ENCODE measurements at regions not wholly inside any gene's neighbourhood (a gene's known extent, or its start where the extent isn't known, plus 50 kb on each side); places are given as distances from the start of the nearest gene placed in this dataset.

- DNase-seq, result no peak
Observed at GRCh38 chr14:101383737-101384338, 177.5 kb upstream of the DIO3 start.

DNA sequence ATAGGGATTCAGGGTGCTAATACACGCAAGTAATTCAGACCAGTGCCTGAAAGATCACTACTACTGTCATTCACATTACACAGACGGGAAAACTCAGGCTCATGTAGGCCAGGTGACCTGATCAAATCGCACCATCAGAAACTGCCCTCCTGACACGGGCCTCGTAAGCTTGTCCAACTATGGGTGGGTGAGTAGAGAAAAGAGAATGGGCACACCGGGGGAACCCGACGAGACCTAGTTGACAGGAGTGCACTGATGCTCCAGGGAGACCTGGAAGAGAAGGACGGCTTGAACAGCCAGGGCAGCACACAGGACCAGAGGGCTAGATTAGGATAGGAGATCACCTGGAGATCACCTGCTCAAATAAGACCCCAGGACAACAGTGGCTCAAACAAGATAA, 166.9 kb upstream of the DIO3 start:
- DNase-seq, result no peak

DNA sequence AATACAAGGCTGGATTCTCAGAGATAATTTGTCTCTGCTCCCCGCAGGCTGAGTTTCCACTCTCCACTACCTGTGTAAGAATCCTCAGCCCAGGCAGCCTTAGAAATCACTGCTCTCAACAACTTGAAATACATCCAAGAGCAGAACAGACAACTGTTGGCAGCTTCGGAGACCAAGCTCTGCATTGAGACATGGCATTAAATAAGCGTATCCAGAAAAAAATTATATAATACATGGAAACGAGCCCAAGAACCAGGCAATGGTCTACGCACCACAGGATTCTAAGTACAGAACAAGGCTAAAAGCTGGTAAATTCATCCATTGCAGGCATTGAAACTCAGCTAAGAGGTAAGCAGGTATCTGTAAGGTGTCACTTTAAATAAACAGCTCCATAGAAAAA, 165.5 kb upstream of the DIO3 start:
- DNase-seq, result no peak

- DNase-seq, result no peak
Observed at GRCh38 chr14:101397206-101397605, 164.1 kb upstream of the DIO3 start.

GRCh38 chr14:101398011-101398410, 163.3 kb upstream of the DIO3 start:
- DNase-seq, result no peak

DNA sequence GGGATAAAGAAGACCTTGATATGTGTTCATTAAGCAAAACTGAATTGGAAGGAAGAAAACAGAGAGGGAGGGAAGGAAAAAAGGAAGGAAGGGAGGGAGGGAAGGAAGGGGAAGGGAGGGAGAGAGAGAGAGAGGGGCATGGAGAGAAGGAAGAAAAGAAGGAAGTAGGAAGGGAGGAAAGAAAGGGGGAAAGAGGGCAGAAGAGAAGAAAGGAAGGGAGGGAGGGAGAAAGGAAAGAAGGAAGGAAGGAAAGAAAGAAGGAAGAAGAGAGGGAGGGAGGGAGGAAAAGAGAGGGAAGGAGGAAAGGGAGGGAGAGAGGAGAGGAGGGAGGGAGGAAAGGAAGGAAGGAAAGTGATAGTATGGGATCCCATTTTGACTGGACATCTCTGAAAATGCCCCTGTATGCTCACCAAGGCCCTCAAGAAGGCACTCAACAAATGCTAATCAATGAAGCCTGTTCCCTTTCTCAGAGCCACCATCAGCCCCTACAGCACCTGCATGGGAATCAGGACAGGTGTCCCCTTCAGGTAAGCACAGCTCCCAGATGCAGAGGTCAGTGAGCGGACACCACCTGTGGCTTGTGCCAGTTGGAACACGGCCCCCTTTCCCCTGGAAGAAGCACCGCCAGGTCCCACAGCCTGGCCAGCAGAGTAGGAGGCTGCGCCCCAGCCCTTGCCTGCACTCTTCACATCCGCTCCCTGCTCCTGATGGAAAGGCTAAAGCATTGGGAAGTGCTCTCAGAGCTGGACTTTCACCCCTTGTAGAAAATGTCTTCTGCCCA, 161.4 kb upstream of the DIO3 start:
- DNase-seq, result no peak

DNA sequence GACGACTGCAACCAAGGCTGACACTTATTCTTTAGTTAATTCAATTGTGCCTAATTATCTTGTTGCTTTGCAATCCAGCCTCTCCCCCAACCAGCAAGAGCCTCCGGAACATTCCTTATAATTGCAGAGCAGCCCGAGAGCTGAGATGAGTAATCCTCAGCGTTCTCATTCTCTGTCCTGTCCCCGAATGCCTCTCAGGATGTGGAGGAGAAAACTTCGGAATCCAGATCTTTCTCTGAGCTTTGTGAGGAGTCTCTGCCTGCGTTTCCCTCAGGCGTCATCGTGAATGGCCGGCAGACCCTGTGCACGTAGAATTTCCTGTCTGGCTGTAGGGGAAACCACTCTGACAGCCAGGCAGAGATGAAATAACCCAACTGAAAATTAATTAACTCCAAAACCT, 160.5 kb upstream of the DIO3 start:
- no peak for DNase-seq

DNA sequence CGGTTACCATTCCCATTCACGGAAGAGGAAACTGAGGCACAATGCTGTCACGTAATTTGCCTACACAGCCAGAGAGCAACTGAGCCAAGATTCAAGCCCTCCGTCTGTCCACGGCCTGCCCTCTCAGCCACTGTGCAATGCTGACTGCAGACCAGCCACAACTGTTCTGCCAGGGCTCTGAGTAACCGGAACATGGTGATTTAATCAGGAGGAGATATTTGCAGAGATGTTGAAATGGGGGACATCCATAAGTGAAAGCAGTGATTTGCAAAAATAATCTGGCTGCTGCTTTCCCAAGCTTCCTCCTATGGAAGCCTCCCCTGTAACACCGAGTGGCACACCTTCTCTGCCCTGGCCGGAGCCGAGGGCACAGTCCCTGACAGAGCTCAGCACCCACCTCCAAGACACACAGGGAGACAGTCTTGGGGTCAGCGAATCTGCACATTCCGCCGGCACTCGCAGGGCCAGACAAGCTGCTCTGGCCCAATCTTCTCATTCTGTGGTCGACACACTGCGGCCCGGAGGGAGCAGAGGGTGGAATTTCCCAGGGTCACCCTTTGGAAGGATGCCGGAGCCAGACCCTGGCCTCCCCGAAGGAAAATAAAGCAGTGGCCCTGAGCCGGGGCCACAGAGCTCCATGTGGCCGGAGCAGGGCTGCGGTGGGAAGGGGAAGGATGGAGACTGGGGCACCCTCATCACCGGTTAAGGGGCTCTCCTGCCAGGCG, 158.2 kb upstream of the DIO3 start:
- no peak for DNase-seq

- no peak for DNase-seq
Observed at GRCh38 chr14:101404426-101405170, 156.7 kb upstream of the DIO3 start.

DNA sequence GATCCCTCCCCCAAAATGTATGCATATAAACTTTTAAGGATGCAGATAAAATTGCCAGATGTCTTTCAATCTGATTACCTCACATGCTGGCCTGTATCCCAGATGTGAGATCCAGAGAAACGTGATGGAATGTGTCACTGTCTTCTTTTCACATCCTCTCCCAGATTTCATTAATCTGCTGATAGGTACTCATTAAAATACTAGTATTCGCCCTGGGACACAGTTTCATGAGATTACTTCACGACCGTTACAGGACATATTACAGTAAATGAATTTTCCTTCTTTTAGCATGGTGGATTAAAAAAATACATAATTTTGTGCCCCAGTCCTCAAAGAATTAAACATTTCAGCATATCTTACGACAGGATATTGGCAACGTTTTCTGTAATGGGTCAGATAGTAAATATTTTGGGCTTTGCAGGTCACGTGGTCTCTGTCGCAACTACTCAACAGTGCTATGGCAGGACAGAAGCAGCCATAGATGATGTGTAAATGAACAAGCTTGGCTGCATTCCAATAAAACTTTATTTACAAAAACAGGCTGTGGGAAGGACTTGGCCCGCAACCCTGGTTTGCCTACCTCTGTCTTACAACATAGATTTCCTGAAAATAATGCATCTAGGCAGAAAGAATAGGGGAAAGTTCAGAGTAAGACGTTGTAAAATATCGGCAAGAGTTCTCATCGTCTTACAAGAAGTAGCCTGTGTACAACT, 156.0 kb upstream of the DIO3 start:
- DNase-seq, result no peak

DNA sequence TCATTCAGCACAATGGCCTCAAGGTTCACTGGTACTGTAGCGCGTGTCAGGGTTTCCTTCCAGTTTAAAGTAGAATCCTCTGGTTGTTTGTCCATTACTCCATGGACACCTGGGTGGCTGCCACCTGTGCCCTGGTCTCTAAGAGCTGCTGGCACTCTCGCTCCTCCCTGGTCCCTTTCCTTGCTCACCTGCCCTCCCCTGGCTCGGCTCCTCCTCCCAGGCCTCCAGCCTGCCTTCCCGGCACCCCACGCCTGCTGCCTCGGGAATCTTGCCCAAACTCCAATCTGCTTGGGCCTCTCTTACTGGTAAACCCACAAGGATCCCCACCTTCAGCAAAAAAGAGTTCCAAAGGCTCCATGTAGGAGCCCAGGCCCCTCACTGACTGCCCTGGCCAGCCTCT, 154.4 kb upstream of the DIO3 start:
- DNase-seq, result no peak

GRCh38 chr14:101407328-101407727, 154.0 kb upstream of the DIO3 start:
- no peak for DNase-seq

- DNase-seq, result no peak
Observed at GRCh38 chr14:101408077-101408831, 153.0 kb upstream of the DIO3 start.

- DNase-seq, result no peak
Observed at GRCh38 chr14:101409006-101409543, 152.2 kb upstream of the DIO3 start.

- DNase-seq, result no peak
Observed at GRCh38 chr14:101410126-101410525, 151.2 kb upstream of the DIO3 start.

DNA sequence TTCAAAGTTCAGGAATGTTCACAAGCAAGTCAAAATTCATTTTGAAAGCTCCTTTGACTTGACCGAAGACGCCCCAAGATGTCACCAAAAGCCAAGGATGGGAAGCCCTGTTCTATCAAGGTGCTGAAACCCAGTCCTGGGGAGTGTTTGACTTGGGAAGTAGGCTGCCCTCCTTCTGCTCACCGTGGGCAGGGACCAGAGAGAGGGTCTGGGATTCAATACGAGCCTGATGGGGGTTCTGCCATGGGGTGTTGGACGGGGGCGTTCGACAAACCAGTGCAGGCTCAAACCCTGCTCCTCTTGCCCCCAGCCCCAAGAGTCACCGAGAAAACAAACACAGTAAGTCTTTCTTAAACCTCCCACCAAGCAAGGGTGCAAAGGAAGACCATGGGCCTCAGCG, 150.1 kb upstream of the DIO3 start:
- no peak for DNase-seq

DNA sequence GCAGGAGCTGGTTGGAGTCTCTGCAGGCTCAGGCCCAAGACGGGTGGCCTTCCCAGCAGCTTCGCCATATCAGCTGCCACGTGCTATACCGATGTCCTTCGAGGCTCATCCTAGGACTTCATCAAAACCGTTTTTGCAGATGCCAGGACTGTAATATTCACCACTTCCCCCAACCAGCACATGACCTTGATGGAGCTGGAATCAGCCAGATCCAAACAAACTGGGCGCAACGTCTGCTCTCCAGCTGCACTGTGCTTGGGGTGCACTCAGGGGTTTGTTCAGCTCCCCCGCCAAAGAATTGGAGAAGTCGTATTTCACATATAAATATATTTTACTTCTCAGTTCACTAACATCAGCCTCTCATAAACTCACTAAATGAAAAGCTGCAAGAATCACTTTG, 149.5 kb upstream of the DIO3 start:
- no peak for DNase-seq

DNA sequence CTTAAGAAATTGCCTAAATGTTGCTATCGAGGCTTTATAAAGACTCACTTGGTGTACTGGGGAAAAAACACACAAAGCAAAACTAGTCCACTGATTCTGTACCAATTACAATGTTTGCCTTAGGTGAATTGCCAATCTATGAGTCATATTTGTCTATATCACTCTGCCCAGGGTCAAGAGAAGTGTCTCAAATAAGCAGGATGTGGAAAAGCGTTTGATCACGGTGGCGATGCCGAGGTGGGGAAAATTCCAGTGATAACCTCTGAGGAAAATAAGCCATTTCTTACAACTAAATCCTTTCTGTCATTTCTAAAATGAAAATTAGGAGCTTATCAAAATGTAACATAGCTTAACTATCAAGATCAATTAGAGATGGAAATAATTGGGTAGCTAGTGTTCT, 148.6 kb upstream of the DIO3 start:
- DNase-seq, result no peak

DNA sequence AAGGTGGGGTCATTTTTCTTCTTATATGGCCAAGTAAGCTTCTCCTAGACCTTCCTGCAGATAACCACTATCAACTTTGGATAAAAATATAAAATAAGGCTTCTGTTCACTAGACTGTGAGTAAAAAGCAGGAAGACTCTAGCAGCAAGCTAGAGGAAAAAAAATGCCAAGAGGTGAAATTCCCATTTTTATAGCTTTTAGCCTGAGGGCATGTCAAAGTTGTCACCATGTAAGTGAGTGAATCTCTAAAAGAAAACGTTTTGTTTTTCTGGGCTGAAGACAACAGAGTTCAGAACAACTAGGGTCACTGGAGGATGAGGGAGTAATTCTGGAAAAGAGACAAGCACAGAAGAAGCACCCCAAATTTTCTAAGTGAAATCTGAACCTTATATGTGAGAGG, 143.9 kb upstream of the DIO3 start:
- DNase-seq, result no peak

DNA sequence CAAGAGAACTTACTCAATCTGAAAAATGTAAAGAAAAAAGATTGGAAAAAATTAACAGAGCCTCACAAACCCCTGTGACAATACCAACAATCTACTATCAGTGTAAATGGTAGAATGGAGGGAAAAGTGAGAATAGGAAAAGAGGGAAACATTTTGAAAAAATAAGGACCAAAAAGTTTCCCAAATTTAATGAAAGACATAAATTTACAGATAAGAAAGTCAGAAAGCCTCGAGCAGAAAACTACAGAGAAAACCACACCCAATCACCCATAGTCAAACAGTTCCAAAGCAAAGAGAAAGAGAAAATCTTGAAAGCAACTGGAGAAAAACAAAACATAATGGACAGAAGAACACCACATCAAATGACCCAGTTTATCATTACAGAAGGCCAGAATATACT, 142.7 kb upstream of the DIO3 start:
- no peak for DNase-seq

DNA sequence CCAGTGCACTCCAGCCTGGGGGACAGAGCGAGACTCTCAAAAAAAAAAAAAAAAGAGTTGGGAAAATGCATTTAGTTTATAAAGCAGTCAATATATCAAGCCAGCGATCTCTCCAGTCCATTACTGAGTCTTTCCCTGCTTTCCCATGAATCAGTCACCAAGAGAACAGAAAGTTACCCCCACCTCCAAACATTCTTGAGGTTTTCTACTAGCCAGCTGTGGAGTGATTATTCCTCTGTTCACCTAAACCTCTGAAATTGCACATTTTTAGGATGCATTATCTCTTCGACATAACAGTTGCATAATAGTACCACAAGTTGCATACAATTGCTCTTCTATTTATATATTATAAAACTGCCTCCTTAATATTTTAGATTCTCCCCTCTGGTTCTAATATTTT, 134.8 kb upstream of the DIO3 start:
- no peak for DNase-seq

GRCh38 chr14:101428409-101428808, 132.9 kb upstream of the DIO3 start:
- no peak for DNase-seq

Data from activated CD4-positive, alpha-beta T cell treated with anti-CD3 and anti-CD28 coated beads for 1 hour (primary cell).